ENCODE measurements at regions not wholly inside any gene's neighbourhood (a gene's known extent, or its start where the extent isn't known, plus 50 kb on each side); places are given as distances from the start of the nearest gene placed in this dataset.

GRCh38 chr13:80513196-80513595 lies 172.3 kb upstream of the SPRY2 start:
- TF ChIP-seq CTCF (conservative IDR thresholded peaks at IDR 0.05; ENCODE audit: low read depth, low read length): no peak
- no peak for TF ChIP-seq EZH2 (IDR thresholded peaks at IDR 0.05; ENCODE audit: low read length, unreplicated experiment)
- no peak for TF ChIP-seq EZH2phosphoT487 (IDR thresholded peaks at IDR 0.05; ENCODE audit: borderline replicate concordance, low read length)
